ENCODE measurements at regions not wholly inside any gene's neighbourhood (a gene's known extent, or its start where the extent isn't known, plus 50 kb on each side); places are given as distances from the start of the nearest gene placed in this dataset.

DNA sequence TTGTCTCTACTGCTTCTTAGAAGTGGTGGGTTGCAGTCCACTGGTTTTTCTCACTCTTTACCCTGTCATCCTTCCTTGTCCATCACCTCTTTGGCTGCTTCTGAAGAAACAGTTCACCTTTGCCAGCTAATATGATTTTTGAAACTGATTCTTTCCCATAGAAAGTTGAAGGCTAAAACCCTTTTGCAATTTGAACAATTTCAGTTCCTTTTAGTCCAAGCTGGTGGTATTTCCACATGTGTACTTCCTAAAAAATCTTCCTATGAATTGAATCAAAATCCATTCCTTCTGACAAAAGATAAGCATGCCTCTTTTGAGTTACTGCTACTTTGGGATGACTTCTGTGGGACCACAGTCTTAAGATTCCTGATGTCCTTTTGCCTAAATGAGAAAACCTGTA is 210.0 kb upstream of the MAN1A1 start:
- no peaks in the 10 kb centered on the region for H3K36me3 ChIP-seq (replicated peaks)
- DNase-seq = no peak
- H3K4me3 ChIP-seq (ENCODE audit: low read depth, low read length) = no peak overlapping the region
- TF ChIP-seq, protein P1, sequence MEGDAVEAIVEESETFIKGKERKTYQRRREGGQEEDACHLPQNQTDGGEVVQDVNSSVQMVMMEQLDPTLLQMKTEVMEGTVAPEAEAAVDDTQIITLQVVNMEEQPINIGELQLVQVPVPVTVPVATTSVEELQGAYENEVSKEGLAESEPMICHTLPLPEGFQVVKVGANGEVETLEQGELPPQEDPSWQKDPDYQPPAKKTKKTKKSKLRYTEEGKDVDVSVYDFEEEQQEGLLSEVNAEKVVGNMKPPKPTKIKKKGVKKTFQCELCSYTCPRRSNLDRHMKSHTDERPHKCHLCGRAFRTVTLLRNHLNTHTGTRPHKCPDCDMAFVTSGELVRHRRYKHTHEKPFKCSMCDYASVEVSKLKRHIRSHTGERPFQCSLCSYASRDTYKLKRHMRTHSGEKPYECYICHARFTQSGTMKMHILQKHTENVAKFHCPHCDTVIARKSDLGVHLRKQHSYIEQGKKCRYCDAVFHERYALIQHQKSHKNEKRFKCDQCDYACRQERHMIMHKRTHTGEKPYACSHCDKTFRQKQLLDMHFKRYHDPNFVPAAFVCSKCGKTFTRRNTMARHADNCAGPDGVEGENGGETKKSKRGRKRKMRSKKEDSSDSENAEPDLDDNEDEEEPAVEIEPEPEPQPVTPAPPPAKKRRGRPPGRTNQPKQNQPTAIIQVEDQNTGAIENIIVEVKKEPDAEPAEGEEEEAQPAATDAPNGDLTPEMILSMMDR (IDR thresholded peaks at IDR 0.05; ENCODE audit: low read depth, low read length, missing control alignments) = no peak
- H3K27me3 ChIP-seq (replicated peaks) = no peaks in the 10 kb centered on the region
- in situ Hi-C loops (cut with HindIII; ENCODE audit: low pct_ligation_motif_present, low sequenced_read_pairs) = no loop called here
- no peak overlapping the region for H3K27ac ChIP-seq

DNA sequence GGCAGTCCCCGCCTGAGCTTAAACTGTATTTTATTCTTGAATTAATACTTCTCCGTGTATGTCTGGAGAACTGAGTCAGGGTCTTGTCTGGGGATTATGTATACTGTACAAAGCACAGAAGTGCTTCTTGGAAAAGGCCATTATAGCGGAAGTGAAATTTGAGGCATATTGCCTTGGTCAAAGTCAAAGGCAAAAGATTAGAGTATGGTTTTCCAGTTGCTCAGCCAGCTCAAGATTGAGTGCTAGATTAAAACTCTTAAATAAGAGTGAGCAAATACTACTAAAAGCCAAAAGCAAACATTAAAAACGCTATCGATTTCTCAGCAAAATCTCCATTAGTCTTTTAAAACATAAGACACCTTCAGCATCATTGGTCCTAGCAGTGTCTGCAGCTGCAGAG is 207.7 kb upstream of the MAN1A1 start:
- Histone ChIP-seq H3K27ac (no peak overlapping the region), H3K27me3 (replicated peaks) (no peaks in the 10 kb centered on the region), H3K4me3 (ENCODE audit: low read depth, low read length) (no peak overlapping the region), H3K36me3 (replicated peaks) (no peaks in the 10 kb centered on the region)
- in situ Hi-C loops (cut with HindIII; ENCODE audit: low pct_ligation_motif_present, low sequenced_read_pairs) = no loop called here
- TF ChIP-seq, protein P1 (IDR thresholded peaks at IDR 0.05; ENCODE audit: low read depth, low read length, missing control alignments) = no peak
- no peak for DNase-seq

DNA sequence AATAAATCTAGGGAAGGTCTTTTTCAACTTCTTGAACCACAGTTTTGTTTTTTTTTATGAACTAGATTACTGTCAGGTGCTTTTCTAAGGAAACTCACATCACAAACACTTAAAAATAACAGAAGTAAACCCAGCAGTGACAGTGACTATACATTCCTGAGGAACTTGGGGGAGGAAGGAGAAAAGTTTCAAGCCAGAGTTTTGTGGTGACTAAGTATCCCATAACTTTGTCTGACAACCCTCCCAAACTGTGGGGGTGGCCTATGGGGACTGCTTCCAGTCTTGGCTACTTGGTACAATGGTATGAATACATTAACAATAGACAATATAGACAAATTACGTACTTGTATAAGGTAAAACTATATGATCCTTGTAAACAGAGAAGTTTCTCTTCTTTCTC is 202.5 kb upstream of the MAN1A1 start:
- Histone ChIP-seq H3K36me3 (replicated peaks) (no peaks in the 10 kb centered on the region), H3K27me3 (replicated peaks) (no peaks in the 10 kb centered on the region), H3K27ac (no peak overlapping the region), H3K4me3 (ENCODE audit: low read depth, low read length) (no peak overlapping the region)
- DNase-seq = no peak
- in situ Hi-C loops (cut with HindIII; ENCODE audit: low pct_ligation_motif_present, low sequenced_read_pairs) = no loop called here
- TF ChIP-seq, protein P1 (IDR thresholded peaks at IDR 0.05; ENCODE audit: low read depth, low read length, missing control alignments) = no peak

DNA sequence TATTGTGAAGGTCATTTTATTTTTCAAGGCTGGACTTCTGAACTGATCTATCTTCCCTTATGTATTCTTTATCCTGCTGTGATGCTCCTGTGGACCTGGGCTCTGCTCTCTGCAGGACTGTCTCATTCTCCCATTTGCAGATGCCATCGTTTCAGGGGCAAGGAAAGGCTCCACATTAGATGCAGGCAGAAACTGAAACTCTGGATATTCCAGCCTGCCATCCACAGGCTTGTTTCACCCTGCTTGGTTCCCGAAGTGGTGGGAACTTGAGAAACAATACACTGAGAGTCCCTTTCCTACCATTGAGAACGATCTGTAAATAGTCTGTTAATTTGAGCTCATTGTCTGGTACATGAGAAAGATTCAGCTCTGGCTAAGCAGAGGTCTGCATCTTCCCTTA is 197.5 kb upstream of the MAN1A1 start:
- TF ChIP-seq, protein P1 (IDR thresholded peaks at IDR 0.05; ENCODE audit: low read depth, low read length, missing control alignments) = no peak
- no peak for DNase-seq
- Histone ChIP-seq H3K4me3 (ENCODE audit: low read depth, low read length) (no peak overlapping the region), H3K36me3 (replicated peaks) (no peaks in the 10 kb centered on the region), H3K27ac (no peak overlapping the region), H3K27me3 (replicated peaks) (no peaks in the 10 kb centered on the region)
- in situ Hi-C loops (cut with HindIII; ENCODE audit: low pct_ligation_motif_present, low sequenced_read_pairs) = no loop called here

DNA sequence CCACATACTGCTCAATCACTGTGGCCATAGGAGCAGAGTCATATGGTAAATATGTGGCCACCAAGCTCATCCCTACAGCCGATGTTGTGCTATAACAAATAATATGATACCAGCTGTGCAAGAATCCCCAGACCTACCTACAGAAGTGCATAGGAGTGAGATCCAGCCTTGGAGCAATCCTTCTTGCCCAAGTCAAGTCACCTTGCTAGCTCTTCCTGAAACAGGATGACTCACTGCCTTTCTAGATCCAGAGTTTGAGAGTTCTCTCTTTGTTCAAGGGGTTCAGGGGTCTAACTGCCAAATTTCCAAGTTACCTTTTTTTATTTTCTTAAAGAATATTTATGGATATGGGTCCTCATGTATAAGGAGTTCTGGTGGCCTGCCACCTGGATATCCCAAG is 195.7 kb upstream of the MAN1A1 start:
- no peak overlapping the region for H3K27ac ChIP-seq
- H3K4me3 ChIP-seq (ENCODE audit: low read depth, low read length) = no peak overlapping the region
- no peaks in the 10 kb centered on the region for H3K36me3 ChIP-seq (replicated peaks)
- no peak for DNase-seq
- TF ChIP-seq, protein P1 (IDR thresholded peaks at IDR 0.05; ENCODE audit: low read depth, low read length, missing control alignments) = no peak
- in situ Hi-C loops (cut with HindIII; ENCODE audit: low pct_ligation_motif_present, low sequenced_read_pairs) = no loop called here
- H3K27me3 ChIP-seq (replicated peaks) = no peaks in the 10 kb centered on the region

DNA sequence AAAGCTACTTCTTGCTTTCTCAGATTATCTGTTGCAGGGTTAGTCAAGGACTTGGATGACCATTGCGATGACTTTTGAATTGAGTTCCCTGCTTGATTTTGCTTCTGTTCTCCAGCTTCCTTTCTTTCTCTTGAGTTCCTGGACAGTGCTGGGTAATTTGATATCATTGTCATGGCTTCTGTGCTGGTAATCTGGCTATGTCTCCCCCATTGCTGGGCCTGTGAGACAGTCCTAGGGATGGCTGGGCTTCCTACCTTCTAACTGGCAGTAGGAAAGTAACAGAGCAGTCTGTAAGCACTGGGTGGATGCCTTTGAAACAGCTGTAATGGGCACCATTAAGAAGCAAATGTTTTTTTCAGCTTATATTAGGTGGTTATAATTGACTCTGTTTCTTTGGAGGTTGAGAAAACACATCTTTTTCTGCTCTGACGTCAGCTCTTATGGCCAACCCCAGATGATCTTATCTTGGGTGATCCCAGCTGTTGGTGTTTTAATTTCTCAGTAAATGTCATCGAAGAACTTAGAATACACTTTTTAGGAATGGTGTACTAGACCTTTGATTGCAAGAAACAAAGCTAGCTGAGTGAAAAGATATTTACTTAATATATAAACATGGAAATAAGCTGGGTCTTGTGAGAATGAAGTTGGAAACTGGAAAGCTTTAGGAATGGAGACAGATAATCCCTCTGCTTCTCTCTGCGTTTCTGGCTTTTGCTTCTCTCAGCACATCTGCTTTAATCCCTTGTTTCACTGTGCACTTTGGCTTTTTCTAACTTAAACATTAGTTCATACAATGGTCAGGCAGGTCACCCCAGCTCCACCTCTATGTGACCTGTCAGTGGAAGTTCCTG is 195.0 kb upstream of the MAN1A1 start:
- in situ Hi-C loops (cut with HindIII; ENCODE audit: low pct_ligation_motif_present, low sequenced_read_pairs) = no loop called here
- TF ChIP-seq, protein P1 (IDR thresholded peaks at IDR 0.05; ENCODE audit: low read depth, low read length, missing control alignments) = no peak
- Histone ChIP-seq H3K36me3 (replicated peaks) (no peaks in the 10 kb centered on the region), H3K4me3 (ENCODE audit: low read depth, low read length) (no peak overlapping the region), H3K27me3 (replicated peaks) (no peaks in the 10 kb centered on the region), H3K27ac (no peak overlapping the region)
- DNase-seq = no peak

Data from brain microvascular endothelial cell (primary cell).